ENCODE measurements at regions not wholly inside any gene's neighbourhood (a gene's known extent, or its start where the extent isn't known, plus 50 kb on each side); places are given as distances from the start of the nearest gene placed in this dataset.

DNA sequence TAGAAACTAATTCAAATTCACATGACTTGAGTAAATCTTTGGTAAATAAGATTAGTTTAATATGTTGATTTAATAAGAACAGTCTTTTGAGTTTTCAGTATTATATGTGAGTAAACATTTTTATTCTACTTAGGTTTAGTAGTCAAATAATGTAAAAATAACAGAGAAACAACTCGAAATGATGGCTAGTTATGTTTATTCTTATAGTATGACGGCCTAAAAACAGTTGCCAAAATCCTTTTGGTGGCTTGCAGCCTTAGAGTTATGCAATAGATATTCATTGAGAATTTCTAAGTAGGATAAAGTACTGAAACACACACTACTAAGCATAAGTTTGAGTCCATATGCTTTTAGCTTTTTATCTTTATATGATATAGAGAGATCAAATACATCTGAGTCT lies 184.8 kb downstream of the GNAI1 start:
- H3K27ac ChIP-seq (ENCODE audit: low read depth, low read length), result no peak overlapping the region
- no peaks in the 10 kb centered on the region for H3K27me3 ChIP-seq (ENCODE audit: control insufficient read depth in 1 of 2, insufficient read depth in 2 of 2, low read length in 2 of 2)
- no peaks in the 10 kb centered on the region for H3K36me3 ChIP-seq (ENCODE audit: control insufficient read depth in 1 of 2, insufficient read depth in 2 of 2, low read length in 2 of 2)
- peaks cover 0 to 5% of the 10 kb centered on the region in 2 donors for H3K4me1 ChIP-seq (ENCODE audit: control insufficient read depth in 1 of 2, insufficient read depth in 2 of 2, low read length in 2 of 2)
- H3K9me3 ChIP-seq (ENCODE audit: control insufficient read depth in 1 of 2, low read length in 2 of 2), result no peaks in the 10 kb centered on the region
- H3K9ac ChIP-seq (ENCODE audit: low read depth in 1 of 2, low read length in 2 of 2), result no peak overlapping the region
- no peak overlapping the region for H3K4me3 ChIP-seq (ENCODE audit: low read depth in 1 of 2, low read length in 2 of 2)

DNA sequence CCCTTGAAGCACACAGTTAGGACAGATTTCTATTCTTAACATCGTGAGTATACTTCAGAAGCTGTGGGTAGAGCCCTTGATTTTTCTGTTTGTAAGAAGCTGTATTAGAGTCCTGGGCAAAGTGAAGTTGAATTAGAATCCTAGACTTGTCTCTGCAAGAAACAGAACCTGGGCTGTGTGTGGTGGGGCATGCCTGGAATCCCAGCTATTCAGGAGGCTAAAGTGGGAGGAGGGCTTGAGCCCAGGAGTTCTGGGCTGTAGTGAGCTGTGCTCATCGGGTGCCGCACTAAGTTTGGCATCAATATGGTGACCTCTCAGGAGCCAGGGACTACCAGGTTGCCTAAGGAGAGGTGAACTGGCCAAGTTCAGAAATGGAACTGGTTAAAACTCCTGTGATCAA lies 183.4 kb downstream of the GNAI1 start:
- no peak overlapping the region for H3K27ac ChIP-seq (ENCODE audit: low read depth, low read length)
- H3K36me3 ChIP-seq (ENCODE audit: control insufficient read depth in 1 of 2, insufficient read depth in 2 of 2, low read length in 2 of 2), result no peaks in the 10 kb centered on the region
- H3K27me3 ChIP-seq (ENCODE audit: control insufficient read depth in 1 of 2, insufficient read depth in 2 of 2, low read length in 2 of 2), result no peaks in the 10 kb centered on the region
- H3K9me3 ChIP-seq (ENCODE audit: control insufficient read depth in 1 of 2, low read length in 2 of 2), result no peaks in the 10 kb centered on the region
- no peak overlapping the region for H3K4me3 ChIP-seq (ENCODE audit: low read depth in 1 of 2, low read length in 2 of 2)
- H3K9ac ChIP-seq (ENCODE audit: low read depth in 1 of 2, low read length in 2 of 2), result no peak overlapping the region
- H3K4me1 ChIP-seq (ENCODE audit: control insufficient read depth in 1 of 2, insufficient read depth in 2 of 2, low read length in 2 of 2), result no peaks in the 10 kb centered on the region

DNA sequence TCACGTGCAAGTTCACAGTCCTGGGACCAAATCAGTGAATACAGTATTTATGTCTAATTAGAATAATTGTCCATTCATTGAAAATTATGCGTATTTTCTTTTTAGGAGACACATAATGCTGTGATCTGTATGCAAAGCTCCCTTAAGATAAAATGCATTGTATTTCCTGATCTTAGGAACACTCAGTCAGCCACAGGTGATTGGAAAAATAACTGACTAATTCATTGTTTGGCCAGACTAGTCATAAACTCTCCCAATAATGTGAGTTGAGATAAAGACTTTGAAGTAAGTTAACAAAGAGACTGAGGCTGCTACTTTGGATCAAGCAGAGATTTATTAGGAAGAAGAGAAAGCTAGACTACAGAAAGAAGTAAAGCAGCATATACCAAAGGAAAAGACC lies 182.2 kb downstream of the GNAI1 start:
- Histone ChIP-seq H3K4me1 (ENCODE audit: control insufficient read depth in 1 of 2, insufficient read depth in 2 of 2, low read length in 2 of 2) (no peaks in the 10 kb centered on the region), H3K27ac (ENCODE audit: low read depth, low read length) (no peak overlapping the region), H3K36me3 (ENCODE audit: control insufficient read depth in 1 of 2, insufficient read depth in 2 of 2, low read length in 2 of 2) (no peaks in the 10 kb centered on the region), H3K27me3 (ENCODE audit: control insufficient read depth in 1 of 2, insufficient read depth in 2 of 2, low read length in 2 of 2) (no peaks in the 10 kb centered on the region), H3K4me3 (ENCODE audit: low read depth in 1 of 2, low read length in 2 of 2) (no peak overlapping the region), H3K9me3 (ENCODE audit: control insufficient read depth in 1 of 2, low read length in 2 of 2) (no peaks in the 10 kb centered on the region), H3K9ac (ENCODE audit: low read depth in 1 of 2, low read length in 2 of 2) (no peak overlapping the region)

DNA sequence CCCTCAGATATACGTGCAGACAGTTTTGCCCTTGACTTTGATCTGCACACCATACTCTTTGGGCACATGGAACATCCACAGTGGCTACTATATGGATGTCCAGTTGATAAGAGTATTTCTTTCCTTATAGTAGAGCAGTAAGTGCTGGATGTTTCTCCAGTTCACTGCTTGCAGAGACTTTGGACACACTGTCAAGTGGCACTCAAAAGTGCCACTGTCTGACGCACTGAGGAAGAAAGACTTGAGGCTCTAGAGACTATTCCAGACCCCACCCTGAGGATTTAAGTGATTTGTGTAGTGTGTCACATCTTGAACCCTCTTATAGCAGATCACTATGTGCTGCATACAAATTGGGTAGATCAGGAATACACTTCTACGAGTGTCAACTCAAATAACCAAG lies 179.1 kb downstream of the GNAI1 start:
- Histone ChIP-seq H3K27me3 (ENCODE audit: control insufficient read depth in 1 of 2, insufficient read depth in 2 of 2, low read length in 2 of 2) (no peaks in the 10 kb centered on the region), H3K9ac (ENCODE audit: low read depth in 1 of 2, low read length in 2 of 2) (no peak overlapping the region), H3K27ac (ENCODE audit: low read depth, low read length) (no peak overlapping the region), H3K4me1 (ENCODE audit: control insufficient read depth in 1 of 2, insufficient read depth in 2 of 2, low read length in 2 of 2) (peaks cover 0 to 5% of the 10 kb centered on the region in 2 donors), H3K36me3 (ENCODE audit: control insufficient read depth in 1 of 2, insufficient read depth in 2 of 2, low read length in 2 of 2) (no peaks in the 10 kb centered on the region), H3K9me3 (ENCODE audit: control insufficient read depth in 1 of 2, low read length in 2 of 2) (no peaks in the 10 kb centered on the region), H3K4me3 (ENCODE audit: low read depth in 1 of 2, low read length in 2 of 2) (no peak overlapping the region)

DNA sequence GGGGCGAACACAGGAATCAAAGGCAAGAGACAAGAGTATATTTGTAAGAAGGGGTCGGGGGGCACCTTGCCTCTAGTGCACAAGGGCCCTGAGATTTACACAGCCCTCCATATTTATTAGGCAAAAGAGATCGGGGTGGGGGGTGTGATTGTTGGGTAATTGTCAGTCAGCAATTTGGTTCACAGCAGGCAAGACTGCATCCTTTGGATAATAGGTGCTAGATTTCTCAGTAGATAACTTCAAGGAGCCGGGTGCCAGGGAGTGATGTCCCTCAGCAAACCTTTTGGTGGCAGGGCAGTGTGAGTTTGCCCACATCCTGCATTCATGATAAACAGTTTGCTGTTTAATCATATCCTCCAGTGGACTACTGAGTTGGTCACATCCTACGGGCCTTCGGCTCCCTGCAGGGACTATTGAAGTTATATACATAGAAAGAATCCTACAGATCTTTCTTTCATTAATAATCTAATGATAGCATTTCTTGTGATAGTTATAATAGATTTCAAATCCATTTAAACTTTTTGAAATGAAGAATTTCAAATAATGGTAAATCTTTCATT lies 178.5 kb downstream of the GNAI1 start:
- peaks cover 0 to 5% of the 10 kb centered on the region in 2 donors for H3K4me1 ChIP-seq (ENCODE audit: control insufficient read depth in 1 of 2, insufficient read depth in 2 of 2, low read length in 2 of 2)
- no peaks in the 10 kb centered on the region for H3K9me3 ChIP-seq (ENCODE audit: control insufficient read depth in 1 of 2, low read length in 2 of 2)
- no peak overlapping the region for H3K27ac ChIP-seq (ENCODE audit: low read depth, low read length)
- H3K9ac ChIP-seq (ENCODE audit: low read depth in 1 of 2, low read length in 2 of 2), result no peak overlapping the region
- H3K27me3 ChIP-seq (ENCODE audit: control insufficient read depth in 1 of 2, insufficient read depth in 2 of 2, low read length in 2 of 2), result no peaks in the 10 kb centered on the region
- no peaks in the 10 kb centered on the region for H3K36me3 ChIP-seq (ENCODE audit: control insufficient read depth in 1 of 2, insufficient read depth in 2 of 2, low read length in 2 of 2)
- no peak overlapping the region for H3K4me3 ChIP-seq (ENCODE audit: low read depth in 1 of 2, low read length in 2 of 2)

DNA sequence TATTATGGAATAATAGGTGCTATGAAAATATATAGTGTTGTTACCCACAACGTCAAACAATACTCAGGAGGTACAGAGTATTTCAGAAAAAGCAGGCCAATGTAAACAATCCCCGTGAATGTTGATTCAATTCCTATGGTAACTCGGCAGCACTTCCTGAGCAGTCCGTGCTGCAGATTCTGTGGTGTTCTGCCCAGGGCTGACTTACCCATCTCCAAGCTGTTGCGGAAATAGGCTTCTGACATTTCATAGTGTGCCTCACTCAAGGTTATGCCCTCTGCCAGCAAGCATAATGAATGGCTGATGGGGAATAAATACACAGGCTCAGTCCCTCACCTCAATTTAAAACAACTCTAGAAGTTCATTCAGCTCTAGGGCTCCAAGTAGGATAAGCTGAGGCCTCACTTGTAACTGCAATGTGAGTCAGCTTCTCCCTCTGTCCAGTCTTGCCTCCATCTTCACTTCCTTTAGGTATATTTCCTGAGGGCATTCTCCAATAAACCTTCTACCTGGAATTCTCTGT lies 177.6 kb downstream of the GNAI1 start:
- Histone ChIP-seq H3K9ac (ENCODE audit: low read depth in 1 of 2, low read length in 2 of 2) (no peak overlapping the region), H3K27me3 (ENCODE audit: control insufficient read depth in 1 of 2, insufficient read depth in 2 of 2, low read length in 2 of 2) (no peaks in the 10 kb centered on the region), H3K4me3 (ENCODE audit: low read depth in 1 of 2, low read length in 2 of 2) (no peak overlapping the region), H3K9me3 (ENCODE audit: control insufficient read depth in 1 of 2, low read length in 2 of 2) (no peaks in the 10 kb centered on the region), H3K27ac (ENCODE audit: low read depth, low read length) (no peak overlapping the region), H3K36me3 (ENCODE audit: control insufficient read depth in 1 of 2, insufficient read depth in 2 of 2, low read length in 2 of 2) (no peaks in the 10 kb centered on the region), H3K4me1 (ENCODE audit: control insufficient read depth in 1 of 2, insufficient read depth in 2 of 2, low read length in 2 of 2) (peaks cover 0 to 5% of the 10 kb centered on the region in 2 donors)

DNA sequence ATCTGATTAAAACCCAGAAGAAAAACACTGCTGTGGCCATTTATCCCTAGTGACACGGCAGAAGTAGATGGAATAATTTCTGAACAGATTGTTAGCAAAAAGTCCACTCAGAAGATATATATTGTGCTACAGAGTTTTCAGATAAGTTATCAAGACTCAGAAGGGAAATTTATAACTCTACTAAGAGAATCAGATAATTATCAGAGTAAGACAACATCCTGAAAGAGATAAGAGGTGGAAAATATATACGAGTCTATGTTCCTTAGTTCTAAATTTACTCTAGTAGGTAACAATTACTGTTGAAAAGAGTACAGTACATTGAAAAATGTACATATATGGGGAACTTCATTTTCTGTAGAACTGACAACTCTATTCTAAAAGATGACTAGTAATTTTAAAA lies 176.7 kb downstream of the GNAI1 start:
- Histone ChIP-seq H3K4me1 (ENCODE audit: control insufficient read depth in 1 of 2, insufficient read depth in 2 of 2, low read length in 2 of 2) (peaks cover 0 to 5% of the 10 kb centered on the region in 2 donors), H3K4me3 (ENCODE audit: low read depth in 1 of 2, low read length in 2 of 2) (no peak overlapping the region), H3K9me3 (ENCODE audit: control insufficient read depth in 1 of 2, low read length in 2 of 2) (no peaks in the 10 kb centered on the region), H3K36me3 (ENCODE audit: control insufficient read depth in 1 of 2, insufficient read depth in 2 of 2, low read length in 2 of 2) (no peaks in the 10 kb centered on the region), H3K9ac (ENCODE audit: low read depth in 1 of 2, low read length in 2 of 2) (no peak overlapping the region), H3K27me3 (ENCODE audit: control insufficient read depth in 1 of 2, insufficient read depth in 2 of 2, low read length in 2 of 2) (no peaks in the 10 kb centered on the region), H3K27ac (ENCODE audit: low read depth, low read length) (no peak overlapping the region)

DNA sequence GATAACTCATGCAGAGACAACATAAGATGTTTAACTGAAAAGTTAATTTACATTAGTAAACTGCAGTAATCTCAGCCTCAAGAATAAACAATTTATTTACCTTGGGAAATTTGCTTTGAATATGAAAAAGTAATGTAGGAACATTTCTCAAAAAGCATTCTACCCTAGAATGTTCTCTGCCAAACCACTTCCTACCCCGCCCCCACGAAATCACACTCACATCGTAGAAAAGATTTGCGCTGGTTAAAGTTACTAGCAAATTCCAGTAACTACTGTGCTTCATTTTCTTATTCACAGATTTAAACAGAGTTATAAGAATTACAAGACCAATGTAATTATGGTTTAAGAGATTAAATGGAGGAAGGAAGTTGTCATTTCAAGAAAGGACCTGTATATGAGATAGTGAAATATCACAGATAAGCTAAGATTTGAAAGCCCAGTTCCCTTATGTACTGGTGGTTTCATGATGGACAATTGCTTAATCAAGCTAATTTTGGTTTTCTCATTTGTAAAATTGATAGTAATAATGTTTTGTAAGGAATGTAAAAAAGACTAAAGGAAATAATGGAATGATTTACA lies 175.4 kb downstream of the GNAI1 start:
- Histone ChIP-seq H3K27me3 (ENCODE audit: control insufficient read depth in 1 of 2, insufficient read depth in 2 of 2, low read length in 2 of 2) (no peaks in the 10 kb centered on the region), H3K27ac (ENCODE audit: low read depth, low read length) (no peak overlapping the region), H3K9ac (ENCODE audit: low read depth in 1 of 2, low read length in 2 of 2) (no peak overlapping the region), H3K4me1 (ENCODE audit: control insufficient read depth in 1 of 2, insufficient read depth in 2 of 2, low read length in 2 of 2) (peaks cover 0 to 5% of the 10 kb centered on the region in 2 donors), H3K36me3 (ENCODE audit: control insufficient read depth in 1 of 2, insufficient read depth in 2 of 2, low read length in 2 of 2) (no peaks in the 10 kb centered on the region), H3K9me3 (ENCODE audit: control insufficient read depth in 1 of 2, low read length in 2 of 2) (no peaks in the 10 kb centered on the region), H3K4me3 (ENCODE audit: low read depth in 1 of 2, low read length in 2 of 2) (no peak overlapping the region)

DNA sequence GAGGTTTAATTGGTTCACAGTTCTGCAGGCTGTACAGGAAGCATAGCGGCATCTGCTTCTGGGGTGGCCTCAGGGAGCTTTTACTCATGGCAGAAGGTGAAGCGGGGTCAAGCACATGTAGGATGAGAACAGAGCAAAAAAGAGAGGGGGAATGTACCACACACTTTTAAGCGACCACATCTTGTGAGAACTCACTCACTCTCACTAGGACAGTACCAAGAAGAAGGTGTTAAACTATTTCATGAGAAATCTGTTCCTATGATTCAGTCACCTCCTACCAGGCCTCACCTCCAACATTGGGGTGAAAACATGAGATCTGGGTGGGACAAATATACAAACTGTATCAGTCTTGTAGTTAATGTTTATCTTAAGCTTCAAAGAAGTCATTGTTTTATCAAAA lies 174.7 kb downstream of the GNAI1 start:
- no peaks in the 10 kb centered on the region for H3K27me3 ChIP-seq (ENCODE audit: control insufficient read depth in 1 of 2, insufficient read depth in 2 of 2, low read length in 2 of 2)
- no peak overlapping the region for H3K27ac ChIP-seq (ENCODE audit: low read depth, low read length)
- H3K4me1 ChIP-seq (ENCODE audit: control insufficient read depth in 1 of 2, insufficient read depth in 2 of 2, low read length in 2 of 2), result peaks cover 0 to 5% of the 10 kb centered on the region in 2 donors
- H3K9ac ChIP-seq (ENCODE audit: low read depth in 1 of 2, low read length in 2 of 2), result no peak overlapping the region
- no peaks in the 10 kb centered on the region for H3K36me3 ChIP-seq (ENCODE audit: control insufficient read depth in 1 of 2, insufficient read depth in 2 of 2, low read length in 2 of 2)
- H3K9me3 ChIP-seq (ENCODE audit: control insufficient read depth in 1 of 2, low read length in 2 of 2), result no peaks in the 10 kb centered on the region
- no peak overlapping the region for H3K4me3 ChIP-seq (ENCODE audit: low read depth in 1 of 2, low read length in 2 of 2)

DNA sequence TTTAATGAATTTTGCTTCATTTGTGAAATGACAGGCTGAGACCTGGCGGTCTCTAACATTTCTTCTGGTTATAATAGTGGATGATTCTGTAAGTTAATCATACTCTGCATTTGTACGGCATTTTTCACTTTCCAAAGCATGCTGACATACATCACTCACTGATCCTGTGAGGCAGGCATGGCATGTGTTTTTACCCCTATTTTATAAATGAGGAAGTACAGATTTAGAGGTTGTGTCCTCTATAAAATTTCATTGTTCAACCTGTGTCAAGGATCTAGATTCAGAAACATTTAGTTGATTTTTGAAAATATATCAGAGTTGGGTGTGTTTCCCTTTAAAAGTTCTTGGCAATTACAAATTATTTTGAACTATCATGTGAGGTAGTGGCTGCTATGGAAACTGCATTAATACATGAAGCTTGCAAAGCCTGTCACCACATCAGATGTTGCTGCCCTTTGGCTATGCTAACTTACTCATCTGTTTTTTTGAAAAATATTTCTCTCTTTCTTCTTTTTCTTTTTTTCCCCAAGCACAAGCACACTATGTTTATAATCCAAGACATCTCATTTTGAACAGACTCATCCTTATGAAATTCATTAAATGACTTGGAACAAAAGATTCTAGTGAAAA lies 172.7 kb downstream of the GNAI1 start:
- no peaks in the 10 kb centered on the region for H3K27me3 ChIP-seq (ENCODE audit: control insufficient read depth in 1 of 2, insufficient read depth in 2 of 2, low read length in 2 of 2)
- peaks cover 0 to 5% of the 10 kb centered on the region in 2 donors for H3K4me1 ChIP-seq (ENCODE audit: control insufficient read depth in 1 of 2, insufficient read depth in 2 of 2, low read length in 2 of 2)
- H3K4me3 ChIP-seq (ENCODE audit: low read depth in 1 of 2, low read length in 2 of 2), result no peak overlapping the region
- H3K9ac ChIP-seq (ENCODE audit: low read depth in 1 of 2, low read length in 2 of 2), result no peak overlapping the region
- no peak overlapping the region for H3K27ac ChIP-seq (ENCODE audit: low read depth, low read length)
- no peaks in the 10 kb centered on the region for H3K36me3 ChIP-seq (ENCODE audit: control insufficient read depth in 1 of 2, insufficient read depth in 2 of 2, low read length in 2 of 2)
- no peaks in the 10 kb centered on the region for H3K9me3 ChIP-seq (ENCODE audit: control insufficient read depth in 1 of 2, low read length in 2 of 2)
